ENCODE measurements at regions not wholly inside any gene's neighbourhood (a gene's known extent, or its start where the extent isn't known, plus 50 kb on each side); places are given as distances from the start of the nearest gene placed in this dataset.

- no peak for DNase-seq
- Histone ChIP-seq H3K4me3 (no peak overlapping the region), H3K27me3 (no peaks in the 10 kb centered on the region), H3K9me3 (no peaks in the 10 kb centered on the region), H3K4me1 (no peaks in the 10 kb centered on the region), H3K36me3 (no peaks in the 10 kb centered on the region), H3K27ac (no peak overlapping the region)
- no peak for TF ChIP-seq POLR2A (IDR thresholded peaks at IDR 0.05)
Observed at GRCh38 chr5:27437594-27438200, 399.3 kb upstream of the CDH9 start.

- Histone ChIP-seq H3K36me3 (no peaks in the 10 kb centered on the region), H3K27me3 (no peaks in the 10 kb centered on the region), H3K27ac (no peak overlapping the region), H3K4me3 (no peak overlapping the region), H3K4me1 (no peaks in the 10 kb centered on the region), H3K9me3 (no peaks in the 10 kb centered on the region)
- TF ChIP-seq CTCF (IDR thresholded peaks at IDR 0.05) (no peak), POLR2A (IDR thresholded peaks at IDR 0.05) (no peak)
- DNase-seq, result no peak
Observed at GRCh38 chr5:27434335-27434734, 395.9 kb upstream of the CDH9 start.

- H3K27ac ChIP-seq, result no peak overlapping the region
Observed at GRCh38 chr5:27414099-27414498, 375.7 kb upstream of the CDH9 start.

GRCh38 chr5:27412384-27412783 is 374.0 kb upstream of the CDH9 start:
- H3K4me1 ChIP-seq, result no peaks in the 10 kb centered on the region
- TF ChIP-seq CTCF (IDR thresholded peaks at IDR 0.05) (no peak), POLR2A (IDR thresholded peaks at IDR 0.05) (no peak)
- H3K27ac ChIP-seq, result no peak overlapping the region
- DNase-seq, result no peak
- H3K9me3 ChIP-seq, result no peaks in the 10 kb centered on the region
- H3K27me3 ChIP-seq, result no peaks in the 10 kb centered on the region
- H3K4me3 ChIP-seq, result no peak overlapping the region
- no peaks in the 10 kb centered on the region for H3K36me3 ChIP-seq

More at GRCh38 chr5:27414099-27414498, 375.7 kb upstream of the CDH9 start:
- no peaks in the 10 kb centered on the region for H3K4me1 ChIP-seq
- no peak for DNase-seq
- H3K36me3 ChIP-seq, result no peaks in the 10 kb centered on the region
- no peaks in the 10 kb centered on the region for H3K9me3 ChIP-seq
- no peaks in the 10 kb centered on the region for H3K27me3 ChIP-seq
- no peak for TF ChIP-seq CTCF (IDR thresholded peaks at IDR 0.05)
- TF ChIP-seq POLR2A (IDR thresholded peaks at IDR 0.05), result no peak
- no peak overlapping the region for H3K4me3 ChIP-seq

GRCh38 chr5:27406020-27406419 is 367.6 kb upstream of the CDH9 start:
- no peaks in the 10 kb centered on the region for H3K27me3 ChIP-seq
- TF ChIP-seq POLR2A (IDR thresholded peaks at IDR 0.05) (no peak), CTCF (IDR thresholded peaks at IDR 0.05) (no peak)
- H3K4me3 ChIP-seq, result no peak overlapping the region
- H3K36me3 ChIP-seq, result no peaks in the 10 kb centered on the region
- H3K4me1 ChIP-seq, result no peaks in the 10 kb centered on the region
- no peaks in the 10 kb centered on the region for H3K9me3 ChIP-seq
- no peak overlapping the region for H3K27ac ChIP-seq
- DNase-seq, result no peak

GRCh38 chr5:27403243-27403882 is 365.0 kb upstream of the CDH9 start:
- Histone ChIP-seq H3K4me1 (no peaks in the 10 kb centered on the region), H3K4me3 (no peak overlapping the region), H3K27me3 (no peaks in the 10 kb centered on the region), H3K9me3 (peaks cover 0 to 5% (median 0%) of the 10 kb centered on the region in 4 donors), H3K36me3 (no peaks in the 10 kb centered on the region), H3K27ac (no peak overlapping the region)
- TF ChIP-seq CTCF (IDR thresholded peaks at IDR 0.05) (no peak), POLR2A (IDR thresholded peaks at IDR 0.05) (no peak)
- DNase-seq, result no peak

All from Peyer's patch (tissue), 4 donors.